ENCODE measurements at regions not wholly inside any gene's neighbourhood (a gene's known extent, or its start where the extent isn't known, plus 50 kb on each side); places are given as distances from the start of the nearest gene placed in this dataset.

DNA sequence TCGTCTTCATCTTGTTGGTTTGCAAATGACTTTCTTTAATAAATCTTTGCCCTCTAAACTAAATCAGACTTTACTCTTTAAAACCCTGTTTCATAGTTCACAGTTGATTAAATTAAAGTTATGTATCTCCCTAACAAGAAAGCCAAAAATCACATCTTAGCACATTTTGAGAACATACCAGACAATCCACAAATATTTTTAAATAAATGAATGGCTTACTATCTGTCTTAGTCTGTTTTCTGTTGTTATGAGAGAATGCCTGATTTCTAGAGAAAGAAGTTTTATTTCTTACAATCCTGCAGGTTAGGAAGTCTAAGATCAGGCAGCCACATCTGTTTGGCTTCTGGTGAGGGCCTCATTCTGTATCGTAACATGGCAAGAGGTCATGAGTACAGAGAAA lies 1090.2 kb upstream of the PIK3C3 start:
- no peak for DNase-seq

GRCh38 chr18:40863801-40864200 lies 1091.2 kb upstream of the PIK3C3 start:
- DNase-seq, result no peak

DNA sequence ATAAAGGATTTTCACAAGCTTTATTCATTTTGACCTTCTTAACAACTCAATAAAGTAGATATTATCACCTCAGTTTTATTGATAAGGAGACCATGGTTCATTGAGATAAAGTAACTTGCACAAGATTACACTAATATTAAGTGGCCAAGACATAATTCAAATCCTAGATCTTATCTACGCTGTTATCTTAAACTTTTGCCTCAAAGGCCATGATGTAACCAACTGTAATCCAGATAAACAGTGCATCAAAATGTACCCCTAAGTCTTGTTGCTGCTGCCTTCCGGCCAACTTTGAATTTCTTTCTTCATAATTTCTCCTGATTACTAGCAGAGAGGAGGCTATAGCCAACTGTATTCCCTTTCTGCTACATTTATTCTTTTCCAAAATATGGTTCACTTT lies 1094.8 kb upstream of the PIK3C3 start:
- no peak for DNase-seq

DNA sequence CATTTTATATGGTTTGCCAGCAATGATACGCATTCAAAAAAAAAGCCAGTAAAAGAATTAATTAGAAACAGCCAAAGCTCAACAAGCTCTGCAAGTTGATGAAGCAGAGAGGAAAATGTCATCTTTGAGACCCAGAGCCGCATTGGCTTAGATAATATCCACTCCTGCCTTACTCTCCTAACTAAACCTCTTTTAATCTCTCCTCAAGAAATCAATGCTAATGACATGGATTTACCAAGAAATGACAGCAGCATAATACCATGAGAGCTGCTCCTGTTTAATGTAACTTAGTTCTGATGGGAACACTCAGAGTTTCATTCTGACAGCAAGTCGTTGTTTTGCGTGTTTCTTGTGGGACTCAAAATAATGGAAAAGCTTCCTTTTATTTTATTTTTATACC lies 1099.4 kb upstream of the PIK3C3 start:
- DNase-seq, result no peak

DNA sequence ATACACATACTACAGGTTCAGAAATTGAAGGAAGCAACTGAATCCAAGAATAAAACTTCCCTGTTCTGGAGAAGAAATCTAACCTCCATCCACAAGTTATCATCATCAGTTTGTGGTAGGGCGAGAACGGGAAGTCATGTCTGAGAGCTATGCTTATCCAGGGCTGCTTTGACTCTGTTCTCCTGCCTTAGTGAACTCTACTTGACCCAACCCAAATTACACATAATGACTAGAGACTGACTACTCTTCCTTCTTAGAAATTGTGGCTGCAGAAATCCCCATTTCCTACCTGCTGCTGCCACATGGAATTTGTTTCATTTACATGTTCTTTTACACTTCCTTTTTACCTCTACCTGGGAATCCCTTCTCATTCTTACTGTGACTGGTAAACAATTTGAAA lies 1102.6 kb upstream of the PIK3C3 start:
- no peak for DNase-seq

DNA sequence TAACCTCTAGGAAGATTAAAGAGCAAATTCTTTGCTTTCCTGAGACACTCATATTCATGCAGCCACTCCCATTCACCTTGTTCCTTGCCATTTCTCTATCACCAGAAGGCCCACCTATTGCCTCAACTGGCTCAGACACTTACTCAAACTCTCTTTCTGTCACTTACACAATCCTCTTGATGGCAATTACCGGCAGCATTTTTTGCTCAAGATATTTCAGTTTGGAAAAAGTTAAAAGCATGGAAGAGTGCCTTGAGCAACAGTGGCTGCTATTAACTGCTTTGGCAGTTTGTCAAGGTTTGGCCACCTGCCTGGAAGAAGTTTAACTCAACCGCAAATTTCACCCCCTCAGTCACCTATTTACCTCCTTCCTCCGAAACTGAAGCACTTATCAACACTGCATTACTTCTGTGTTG lies 1104.0 kb upstream of the PIK3C3 start:
- no peak for DNase-seq

DNA sequence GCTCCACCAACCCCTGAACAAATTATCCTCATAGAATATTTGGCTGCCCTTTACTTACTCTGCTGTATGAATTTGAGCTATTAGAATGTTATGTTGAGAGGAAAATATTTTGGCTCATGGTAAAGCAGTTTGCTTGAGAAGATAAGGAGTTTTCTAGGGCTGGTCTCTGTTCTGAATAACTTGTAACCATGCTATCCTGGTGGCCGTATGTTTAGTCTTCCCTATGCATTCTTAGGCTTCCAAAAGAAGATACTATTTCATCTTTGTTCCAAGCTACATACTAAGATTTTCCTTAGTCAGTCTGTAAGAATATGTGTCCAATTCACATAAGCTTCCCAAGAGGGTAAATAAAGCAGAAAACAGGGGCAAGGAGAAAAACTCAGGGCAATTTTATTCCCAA lies 1105.1 kb upstream of the PIK3C3 start:
- DNase-seq, result no peak

DNA sequence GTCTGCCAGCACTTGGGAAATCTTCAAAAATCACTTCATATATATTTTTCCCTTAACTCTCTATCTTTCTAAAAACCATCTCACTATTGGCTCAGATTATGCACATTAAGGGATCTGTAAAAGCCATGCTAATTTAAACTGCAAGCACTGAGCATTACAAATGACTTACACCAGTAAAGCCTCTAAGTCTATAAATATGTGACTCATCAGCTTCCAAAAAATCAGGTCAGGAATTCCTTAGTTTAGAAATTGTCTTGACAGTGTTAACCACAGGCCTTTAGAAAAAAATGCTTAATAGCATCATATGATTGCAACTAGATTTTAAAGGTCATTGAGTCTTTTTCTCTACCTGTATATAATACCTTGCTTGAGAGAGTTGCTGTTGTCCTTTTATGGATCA lies 1113.6 kb upstream of the PIK3C3 start:
- DNase-seq, result no peak

DNA sequence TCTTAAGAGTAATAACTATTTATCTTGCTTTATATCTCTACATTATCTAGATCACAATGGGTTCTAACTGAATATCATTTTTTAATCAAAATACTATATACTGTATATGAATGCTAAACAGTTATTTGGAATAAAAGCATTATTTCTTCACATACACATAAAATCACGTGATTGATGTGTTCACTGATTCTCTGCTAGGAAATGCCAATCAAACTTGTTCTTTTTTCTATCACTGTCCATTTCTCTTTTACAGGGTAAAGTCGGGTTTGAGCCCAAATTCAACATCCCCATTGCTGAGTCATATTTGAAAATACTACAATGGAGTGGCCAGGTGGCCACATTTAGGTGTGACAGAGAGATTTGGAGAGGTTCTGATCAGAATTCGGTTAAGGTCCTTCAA lies 1114.0 kb upstream of the PIK3C3 start:
- no peak for DNase-seq

- DNase-seq, result no peak
Measured at GRCh38 chr18:40832362-40832761, 1122.7 kb upstream of the PIK3C3 start.

DNA sequence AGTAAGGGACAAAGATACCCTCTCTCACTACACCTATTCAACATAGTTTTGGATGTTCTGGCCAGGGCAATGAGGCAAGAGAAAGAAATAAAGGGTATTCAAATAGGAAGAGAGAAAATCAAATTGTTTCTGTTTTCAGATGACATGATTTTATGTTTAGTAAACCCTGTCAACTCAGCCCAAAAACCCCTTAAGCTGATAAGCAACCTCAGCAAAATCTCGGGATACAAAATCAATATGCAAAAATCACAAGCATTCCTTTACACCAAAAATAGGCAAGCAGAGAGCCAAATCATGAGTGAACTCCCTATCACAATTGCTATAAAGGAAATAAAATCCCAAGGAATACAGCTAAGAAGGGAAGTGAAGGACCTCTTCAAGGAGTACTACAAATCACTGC lies 1130.7 kb upstream of the PIK3C3 start:
- no peak for DNase-seq

- DNase-seq, result no peak
Measured at GRCh38 chr18:40821596-40822243, 1133.3 kb upstream of the PIK3C3 start.

DNA sequence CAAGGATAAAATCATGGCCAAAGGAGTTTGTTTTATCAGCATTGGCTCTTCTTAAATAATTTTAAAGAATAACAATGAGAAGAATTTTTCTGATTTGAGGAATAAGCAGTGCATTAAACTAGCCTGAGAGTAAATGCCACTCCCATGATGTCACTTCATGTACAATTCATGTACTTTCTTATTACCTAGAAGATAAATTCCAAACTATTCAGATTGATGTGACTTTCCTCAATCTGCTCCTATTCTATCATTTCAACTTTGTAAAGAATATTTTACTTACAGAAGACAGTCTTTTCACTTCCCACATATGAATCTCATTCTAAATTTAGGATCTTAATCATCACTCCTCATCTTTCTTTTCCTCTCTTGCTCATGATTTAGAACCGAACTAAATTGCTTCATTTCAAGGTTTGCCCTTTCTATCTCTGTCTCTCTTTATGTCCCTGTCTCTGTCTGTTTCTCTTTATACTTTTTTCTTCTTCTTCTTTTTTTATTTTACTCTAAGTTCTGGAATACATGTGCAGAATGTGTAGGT lies 1142.0 kb upstream of the PIK3C3 start:
- no peak for DNase-seq

DNA sequence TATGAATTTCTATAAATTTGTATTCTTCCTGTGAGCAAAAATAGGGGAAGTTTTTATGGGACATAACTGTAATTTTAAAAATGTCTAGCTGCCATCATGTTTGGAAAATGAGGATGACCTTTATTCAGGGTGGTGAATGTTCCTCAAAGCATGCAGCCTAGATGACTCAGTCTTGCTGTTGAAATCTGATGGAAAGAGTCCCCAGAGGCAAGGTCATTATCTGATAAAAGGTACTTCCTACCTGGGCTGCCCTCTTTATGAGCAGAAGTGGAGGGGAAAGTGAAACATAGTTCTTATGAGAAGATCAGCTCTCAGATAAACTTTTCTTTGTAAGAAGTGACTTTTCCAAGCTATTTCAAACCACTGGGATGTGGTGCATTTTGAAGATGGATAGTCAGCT lies 1144.7 kb upstream of the PIK3C3 start:
- no peak for DNase-seq

- DNase-seq, result no peak
Measured at GRCh38 chr18:40789286-40789685, 1165.7 kb upstream of the PIK3C3 start.

- DNase-seq, result no peak
Measured at GRCh38 chr18:40782453-40783130, 1172.4 kb upstream of the PIK3C3 start.

DNA sequence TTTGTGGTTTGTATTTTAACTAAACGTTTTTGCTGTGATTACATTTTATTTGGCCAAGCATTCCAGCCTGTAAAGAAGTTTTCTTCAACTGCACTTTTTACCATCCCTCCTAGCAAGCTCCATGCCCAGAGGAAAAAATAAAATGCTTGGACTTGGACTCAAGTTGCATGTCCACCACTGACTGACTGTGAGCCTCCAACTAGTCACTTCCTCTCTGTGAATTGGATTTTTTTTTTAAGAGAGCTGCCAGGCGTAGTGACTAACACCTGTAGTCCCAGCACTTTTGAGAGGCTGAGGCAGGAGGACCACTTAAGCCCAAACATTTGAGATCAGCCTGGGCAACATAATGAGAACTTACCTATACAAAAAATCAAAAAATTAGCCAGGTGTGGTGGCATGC lies 1185.2 kb upstream of the PIK3C3 start:
- DNase-seq, result no peak

DNA sequence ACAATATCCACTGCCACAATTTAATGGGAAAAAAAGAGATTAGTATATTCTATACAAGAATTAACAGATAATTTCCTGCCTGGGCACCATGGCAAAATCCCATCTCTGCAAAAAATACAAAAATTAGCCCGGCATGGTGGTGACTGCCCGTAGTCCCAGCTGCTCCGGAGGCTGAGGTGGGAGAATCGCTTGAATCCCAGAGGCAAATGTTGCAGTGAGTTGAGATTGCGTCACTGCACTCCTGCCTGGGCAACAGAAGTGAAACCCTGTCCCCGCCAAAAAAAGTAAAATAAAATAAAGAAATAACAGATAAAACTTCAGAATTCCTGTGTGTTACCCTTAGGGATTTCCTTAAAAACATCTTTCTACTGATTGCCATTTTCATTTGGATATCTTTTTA lies 1194.8 kb upstream of the PIK3C3 start:
- no peak for DNase-seq

DNA sequence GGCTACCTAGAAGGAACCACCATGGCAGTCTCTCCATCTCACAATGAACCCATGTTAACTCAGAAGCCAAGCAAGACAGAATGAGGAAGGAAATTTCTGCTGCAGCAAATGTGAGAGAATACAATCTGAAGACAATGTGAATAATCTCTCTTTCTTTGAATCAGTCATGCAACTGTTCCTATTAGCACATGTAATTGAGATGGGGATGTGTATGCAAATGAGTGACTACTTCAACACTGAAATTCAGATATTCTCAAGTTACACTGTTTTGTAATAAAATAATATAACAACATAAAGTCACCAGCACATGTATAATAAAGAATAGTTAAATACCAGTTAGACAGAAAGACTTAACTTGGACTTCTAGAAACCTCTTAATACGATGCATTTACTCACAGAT lies 1200.6 kb upstream of the PIK3C3 start:
- no peak for DNase-seq

DNA sequence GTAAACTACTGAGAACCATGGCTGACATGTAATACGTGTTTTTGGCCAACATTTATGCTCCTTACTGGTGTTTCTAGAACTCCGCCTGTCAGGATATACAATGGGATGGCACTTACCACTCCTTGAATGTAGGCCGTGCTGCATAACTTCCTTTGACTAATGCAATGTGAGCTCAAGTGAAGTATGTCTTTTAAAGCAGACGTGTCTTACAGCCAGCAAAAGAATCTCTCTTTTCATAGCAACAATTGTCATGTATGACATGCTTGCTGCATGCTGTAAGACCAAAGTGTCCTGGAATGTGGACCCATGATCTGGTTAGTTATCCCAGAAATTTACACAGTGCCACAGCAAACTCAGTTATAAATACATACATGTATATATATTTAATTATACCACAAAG lies 1202.7 kb upstream of the PIK3C3 start:
- no peak for DNase-seq

GRCh38 chr18:40751186-40751585 lies 1203.8 kb upstream of the PIK3C3 start:
- no peak for DNase-seq

- no peak for DNase-seq
Measured at GRCh38 chr18:40739029-40739428, 1216.0 kb upstream of the PIK3C3 start.

GRCh38 chr18:40738321-40738880 lies 1216.6 kb upstream of the PIK3C3 start:
- no peak for DNase-seq

DNA sequence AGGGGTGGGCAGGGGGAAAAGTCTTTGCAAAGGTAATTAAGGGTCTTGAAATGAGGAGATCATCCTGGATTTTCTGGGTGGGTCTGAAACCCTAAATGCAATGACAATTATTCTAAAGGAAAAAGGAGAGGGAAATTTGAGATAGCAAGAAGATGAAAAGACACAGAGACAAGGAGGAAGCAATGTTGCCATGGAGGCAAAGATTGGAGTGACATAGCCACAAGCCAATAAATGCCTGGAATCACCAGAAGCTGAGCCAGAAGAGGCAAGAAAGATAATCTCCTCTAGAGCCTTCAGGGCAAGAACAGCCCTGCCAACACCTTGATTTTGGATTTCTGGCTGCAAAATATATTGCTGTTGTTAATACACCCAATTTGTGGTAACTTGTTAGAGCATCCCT lies 1246.3 kb upstream of the PIK3C3 start:
- DNase-seq, result no peak

DNA sequence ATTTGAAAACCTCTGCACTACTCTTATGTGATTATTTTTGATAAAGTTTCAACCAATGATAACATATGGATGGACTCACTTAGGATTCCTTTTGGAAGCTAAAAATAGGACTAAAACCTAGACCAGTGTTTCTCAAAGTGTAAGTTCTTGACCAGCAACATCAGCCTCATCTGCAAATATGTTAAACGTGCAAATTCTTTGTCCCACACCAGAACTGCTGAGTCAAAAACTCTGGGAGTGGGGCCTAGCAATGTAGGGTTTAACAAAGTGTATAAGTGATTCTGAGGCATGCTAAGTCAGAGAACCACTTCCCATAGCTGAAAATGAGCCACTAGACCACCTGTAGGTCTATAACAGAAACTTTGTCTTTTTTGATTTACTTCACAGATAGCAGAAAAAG lies 1247.2 kb upstream of the PIK3C3 start:
- no peak for DNase-seq
